ENCODE measurements at regions not wholly inside any gene's neighbourhood (a gene's known extent, or its start where the extent isn't known, plus 50 kb on each side); places are given as distances from the start of the nearest gene placed in this dataset.

- TF ChIP-seq, protein P1, sequence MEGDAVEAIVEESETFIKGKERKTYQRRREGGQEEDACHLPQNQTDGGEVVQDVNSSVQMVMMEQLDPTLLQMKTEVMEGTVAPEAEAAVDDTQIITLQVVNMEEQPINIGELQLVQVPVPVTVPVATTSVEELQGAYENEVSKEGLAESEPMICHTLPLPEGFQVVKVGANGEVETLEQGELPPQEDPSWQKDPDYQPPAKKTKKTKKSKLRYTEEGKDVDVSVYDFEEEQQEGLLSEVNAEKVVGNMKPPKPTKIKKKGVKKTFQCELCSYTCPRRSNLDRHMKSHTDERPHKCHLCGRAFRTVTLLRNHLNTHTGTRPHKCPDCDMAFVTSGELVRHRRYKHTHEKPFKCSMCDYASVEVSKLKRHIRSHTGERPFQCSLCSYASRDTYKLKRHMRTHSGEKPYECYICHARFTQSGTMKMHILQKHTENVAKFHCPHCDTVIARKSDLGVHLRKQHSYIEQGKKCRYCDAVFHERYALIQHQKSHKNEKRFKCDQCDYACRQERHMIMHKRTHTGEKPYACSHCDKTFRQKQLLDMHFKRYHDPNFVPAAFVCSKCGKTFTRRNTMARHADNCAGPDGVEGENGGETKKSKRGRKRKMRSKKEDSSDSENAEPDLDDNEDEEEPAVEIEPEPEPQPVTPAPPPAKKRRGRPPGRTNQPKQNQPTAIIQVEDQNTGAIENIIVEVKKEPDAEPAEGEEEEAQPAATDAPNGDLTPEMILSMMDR (IDR thresholded peaks at IDR 0.05; ENCODE audit: low read depth, low read length, missing control alignments): no peak
- no peak for DNase-seq (ENCODE audit: extremely low read depth, low read depth)
- no peak overlapping the region for H3K4me3 ChIP-seq (replicated peaks; ENCODE audit: low read depth, low read length)
These were observed 273.5 kb upstream of the POU3F2 start for GRCh38 chr6:98560841-98561240.

DNA sequence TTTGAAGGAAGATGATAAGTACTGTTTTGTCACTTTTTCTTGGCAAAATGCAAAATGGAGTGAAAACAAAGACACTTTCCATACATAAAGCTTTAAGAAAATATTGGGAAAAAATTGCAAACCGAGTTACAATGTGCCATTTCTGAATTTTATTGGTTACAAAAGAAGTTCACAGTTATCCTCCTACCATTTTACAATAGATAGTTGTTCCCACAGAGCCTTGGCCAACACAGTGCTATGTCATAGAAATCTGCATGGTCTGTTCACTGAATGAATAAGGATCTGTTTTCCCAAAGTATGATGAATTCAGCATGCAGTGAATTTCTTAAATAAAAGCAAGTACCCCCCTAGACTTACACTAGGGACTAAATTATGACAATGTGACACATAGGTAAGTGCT is 268.2 kb upstream of the POU3F2 start:
- TF ChIP-seq, protein P1 (IDR thresholded peaks at IDR 0.05; ENCODE audit: low read depth, low read length, missing control alignments): no peak
- no peak overlapping the region for H3K4me3 ChIP-seq (replicated peaks; ENCODE audit: low read depth, low read length)
- no peak for DNase-seq (ENCODE audit: extremely low read depth, low read depth)

DNA sequence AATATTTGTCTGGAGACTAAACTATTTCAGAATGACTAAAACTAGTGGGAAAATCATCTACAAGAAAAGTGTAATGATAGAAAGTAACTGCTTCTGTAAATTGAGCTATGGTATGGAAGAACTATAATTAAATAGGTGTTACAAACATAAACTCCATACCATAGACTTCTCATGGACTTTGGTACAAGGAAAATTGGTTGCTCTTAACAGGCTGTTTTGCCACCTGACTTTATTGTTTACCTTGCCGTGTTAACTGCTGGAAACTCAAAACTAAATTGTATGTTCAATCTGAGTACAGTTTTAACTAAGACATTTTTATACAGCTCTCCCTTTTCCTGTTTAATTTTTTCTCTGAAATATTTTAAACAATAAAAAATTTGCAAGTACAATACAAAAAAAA is 261.8 kb upstream of the POU3F2 start:
- DNase-seq (ENCODE audit: extremely low read depth, low read depth): no peak
- TF ChIP-seq, protein P1 (IDR thresholded peaks at IDR 0.05; ENCODE audit: low read depth, low read length, missing control alignments): no peak
- no peak overlapping the region for H3K4me3 ChIP-seq (replicated peaks; ENCODE audit: low read depth, low read length)

- no peak for DNase-seq (ENCODE audit: extremely low read depth, low read depth)
- no peak overlapping the region for H3K4me3 ChIP-seq (replicated peaks; ENCODE audit: low read depth, low read length)
- TF ChIP-seq, protein P1 (IDR thresholded peaks at IDR 0.05; ENCODE audit: low read depth, low read length, missing control alignments): no peak
These were observed 259.4 kb upstream of the POU3F2 start for GRCh38 chr6:98574984-98575383.

GRCh38 chr6:98576791-98577190 is 257.6 kb upstream of the POU3F2 start:
- TF ChIP-seq, protein P1 (IDR thresholded peaks at IDR 0.05; ENCODE audit: low read depth, low read length, missing control alignments): no peak
- H3K4me3 ChIP-seq (replicated peaks; ENCODE audit: low read depth, low read length): no peak overlapping the region
- no peak for DNase-seq (ENCODE audit: extremely low read depth, low read depth)

DNA sequence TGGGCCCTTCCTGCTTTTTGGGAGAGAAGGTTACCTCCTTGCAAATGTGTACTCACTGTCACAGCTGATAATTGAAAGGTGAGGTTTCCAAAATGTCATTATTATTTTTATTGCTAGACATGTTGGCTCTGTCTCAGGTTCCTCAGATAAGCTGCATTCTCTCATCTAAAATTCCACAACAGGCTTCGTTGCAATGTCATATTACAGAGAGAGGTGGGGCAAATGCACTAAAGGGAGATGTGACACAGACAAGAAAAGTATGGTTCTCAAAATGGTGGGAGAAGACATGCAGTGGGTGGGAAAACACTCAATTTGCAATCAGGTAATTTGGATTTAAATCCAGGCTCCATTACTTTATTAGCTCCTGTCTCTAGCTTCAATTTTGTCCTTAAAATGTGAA is 256.4 kb upstream of the POU3F2 start:
- DNase-seq (ENCODE audit: extremely low read depth, low read depth): no peak
- no peak overlapping the region for H3K4me3 ChIP-seq (replicated peaks; ENCODE audit: low read depth, low read length)
- TF ChIP-seq, protein P1 (IDR thresholded peaks at IDR 0.05; ENCODE audit: low read depth, low read length, missing control alignments): no peak

DNA sequence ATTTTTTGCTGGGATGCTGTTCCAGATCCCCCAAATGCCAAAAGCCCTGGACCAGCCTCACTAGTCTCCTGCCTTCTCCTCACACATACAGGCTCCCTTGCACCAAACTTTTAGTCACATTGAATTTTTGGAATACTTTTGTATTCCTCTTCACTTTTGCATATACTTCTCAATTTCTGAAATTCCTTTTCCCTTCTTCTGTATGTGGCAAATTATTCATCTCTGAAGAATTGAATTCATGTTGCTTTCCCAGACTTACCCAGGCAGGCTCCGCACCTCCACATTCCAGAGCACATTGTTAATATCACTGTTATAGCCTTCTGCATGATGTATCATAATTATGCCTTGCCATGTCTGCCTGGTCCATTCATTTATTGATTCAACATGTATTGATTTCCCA is 255.3 kb upstream of the POU3F2 start:
- no peak overlapping the region for H3K4me3 ChIP-seq (replicated peaks; ENCODE audit: low read depth, low read length)
- DNase-seq (ENCODE audit: extremely low read depth, low read depth): no peak
- TF ChIP-seq, protein P1 (IDR thresholded peaks at IDR 0.05; ENCODE audit: low read depth, low read length, missing control alignments): no peak
